VCaP (cell line): ENCODE measurements at regions not wholly inside any gene's neighbourhood (a gene's known extent, or its start where the extent isn't known, plus 50 kb on each side); places are given as distances from the start of the nearest gene placed in this dataset.
"Not testable (repeated sequence)": the region's sequence is repeated elsewhere in the genome, so short reads cannot be mapped to it uniquely, and the experiment has no call there.

ENCODE experiments used
- H3K27ac ChIP-seq: fragments of 450-650 bp; 2 replicates; pipeline ENCODE4 v1.5.1; 2017
- TF ChIP-seq, protein P1 (sequence below): fragments of 450-650 bp; conservative IDR thresholded peaks from 2 replicates; pipeline ENCODE4 v1.5.1; 2017; ENCODE audit warnings: mild to moderate bottlenecking, moderate library complexity

- TF ChIP-seq, protein P1, sequence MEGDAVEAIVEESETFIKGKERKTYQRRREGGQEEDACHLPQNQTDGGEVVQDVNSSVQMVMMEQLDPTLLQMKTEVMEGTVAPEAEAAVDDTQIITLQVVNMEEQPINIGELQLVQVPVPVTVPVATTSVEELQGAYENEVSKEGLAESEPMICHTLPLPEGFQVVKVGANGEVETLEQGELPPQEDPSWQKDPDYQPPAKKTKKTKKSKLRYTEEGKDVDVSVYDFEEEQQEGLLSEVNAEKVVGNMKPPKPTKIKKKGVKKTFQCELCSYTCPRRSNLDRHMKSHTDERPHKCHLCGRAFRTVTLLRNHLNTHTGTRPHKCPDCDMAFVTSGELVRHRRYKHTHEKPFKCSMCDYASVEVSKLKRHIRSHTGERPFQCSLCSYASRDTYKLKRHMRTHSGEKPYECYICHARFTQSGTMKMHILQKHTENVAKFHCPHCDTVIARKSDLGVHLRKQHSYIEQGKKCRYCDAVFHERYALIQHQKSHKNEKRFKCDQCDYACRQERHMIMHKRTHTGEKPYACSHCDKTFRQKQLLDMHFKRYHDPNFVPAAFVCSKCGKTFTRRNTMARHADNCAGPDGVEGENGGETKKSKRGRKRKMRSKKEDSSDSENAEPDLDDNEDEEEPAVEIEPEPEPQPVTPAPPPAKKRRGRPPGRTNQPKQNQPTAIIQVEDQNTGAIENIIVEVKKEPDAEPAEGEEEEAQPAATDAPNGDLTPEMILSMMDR, result no peak
- no peak overlapping the region for H3K27ac ChIP-seq
Measured at GRCh38 chr7:152959610-152960009, 200.1 kb downstream of the ACTR3B start.

DNA sequence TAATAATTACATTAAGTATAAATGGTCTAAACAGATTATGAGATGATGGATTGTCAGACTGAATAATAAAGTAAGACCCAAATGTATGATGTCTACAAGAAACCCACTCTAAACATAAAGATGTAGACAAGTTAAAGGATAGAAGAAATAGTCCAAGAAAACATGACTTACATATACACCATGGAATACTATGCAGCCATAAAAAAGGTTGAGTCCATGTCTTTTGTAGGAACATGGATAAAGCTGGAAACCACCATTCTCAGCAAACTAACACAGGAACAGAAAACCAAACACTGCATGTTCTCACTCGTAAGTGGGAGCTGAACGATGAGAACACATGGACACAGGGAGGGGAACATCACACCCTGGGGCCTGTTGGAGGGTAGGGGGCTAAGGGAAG is 202.2 kb downstream of the ACTR3B start:
- H3K27ac ChIP-seq, result not testable (repeated sequence)

DNA sequence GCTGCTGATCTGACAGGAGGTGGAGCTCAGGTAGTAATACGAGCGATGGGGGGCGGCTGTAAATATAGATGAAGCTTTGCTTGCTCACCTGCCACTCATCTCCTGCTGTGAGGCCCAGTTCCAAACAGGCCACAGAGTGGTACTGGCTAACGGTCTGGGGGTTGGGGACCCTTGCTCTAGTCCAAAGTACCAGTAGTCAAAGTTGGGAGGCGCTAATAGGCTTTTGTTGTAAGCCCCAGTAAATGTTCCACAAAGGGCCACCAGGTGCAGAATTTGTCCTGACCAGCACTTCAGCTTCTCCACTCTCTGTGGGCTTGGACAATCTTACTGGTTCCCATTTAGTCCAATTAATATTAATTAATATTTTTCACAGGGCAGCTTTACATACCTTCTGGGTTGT is 206.6 kb downstream of the ACTR3B start:
- TF ChIP-seq, protein P1, result no peak
- no peak overlapping the region for H3K27ac ChIP-seq

DNA sequence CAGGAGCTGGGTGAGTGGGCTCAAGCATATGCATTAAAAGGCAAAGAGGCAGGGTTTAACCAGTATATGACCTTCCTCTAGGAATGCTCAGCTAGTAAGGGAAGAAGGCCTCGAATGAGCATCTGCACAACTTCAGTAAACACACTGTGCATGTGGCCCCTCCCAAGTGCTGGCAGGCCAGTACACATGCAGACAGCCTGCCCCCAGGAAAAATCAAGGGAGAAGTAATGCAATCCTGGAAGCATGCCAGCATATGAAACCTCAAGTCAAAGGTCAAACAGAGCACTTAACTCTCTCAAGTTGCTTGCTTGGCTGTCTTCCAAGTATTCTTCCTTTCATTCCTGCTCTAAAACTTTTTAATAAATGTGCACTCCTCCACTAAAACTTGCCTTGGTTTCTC is 208.4 kb downstream of the ACTR3B start:
- TF ChIP-seq, protein P1, result no peak

GRCh38 chr7:152968514-152968913 is 209.0 kb downstream of the ACTR3B start:
- TF ChIP-seq, protein P1, result no peak
- H3K27ac ChIP-seq, result no peak overlapping the region

More for the DNA sequence above, 208.4 kb downstream of the ACTR3B start:
- H3K27ac ChIP-seq, result no peak overlapping the region

DNA sequence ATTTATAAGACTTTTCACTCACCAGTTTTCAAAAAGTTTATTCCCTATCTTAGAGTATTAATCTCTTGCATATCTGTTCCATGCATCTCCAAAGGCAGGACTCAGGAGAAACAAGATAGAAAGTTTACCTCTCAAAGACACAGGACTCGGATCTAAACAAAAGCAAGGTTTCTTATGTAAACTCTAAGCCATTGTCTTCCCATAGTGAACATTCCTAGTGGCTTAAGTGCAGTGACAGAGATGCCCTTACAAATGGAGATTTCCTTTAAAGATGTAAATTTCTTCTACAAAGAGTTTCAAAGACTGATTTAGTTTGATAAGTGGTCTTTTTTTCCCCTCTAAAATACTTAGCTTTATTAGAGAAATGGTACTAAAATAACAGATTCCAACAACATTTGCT is 209.8 kb downstream of the ACTR3B start:
- TF ChIP-seq, protein P1, result no peak
- no peak overlapping the region for H3K27ac ChIP-seq

DNA sequence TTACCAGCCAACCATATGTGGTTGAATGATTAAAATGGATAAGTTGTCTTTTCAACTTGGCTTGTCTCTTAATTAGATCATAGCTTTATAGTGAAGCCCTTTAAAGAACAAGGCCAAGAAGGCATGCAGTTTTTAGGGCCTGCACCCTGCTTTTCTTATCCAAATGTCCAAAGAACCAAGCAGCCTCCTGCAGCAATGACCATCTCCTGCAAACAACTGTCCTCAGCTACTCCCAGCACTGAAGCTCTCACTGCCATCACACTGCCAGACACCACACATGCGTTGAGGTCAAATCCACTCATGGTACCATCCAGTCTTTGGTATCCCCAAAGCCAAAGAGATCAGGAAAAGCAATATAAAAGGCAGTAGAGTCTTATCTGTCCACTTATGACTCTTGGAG is 210.3 kb downstream of the ACTR3B start:
- H3K27ac ChIP-seq, result no peak overlapping the region
- TF ChIP-seq, protein P1, result no peak

- TF ChIP-seq, protein P1, result no peak
- no peak overlapping the region for H3K27ac ChIP-seq
Measured at GRCh38 chr7:152970481-152970880, 210.9 kb downstream of the ACTR3B start.
